Left cardiac atrium (tissue), 4 donors: ENCODE measurements at regions not wholly inside any gene's neighbourhood (a gene's known extent, or its start where the extent isn't known, plus 50 kb on each side); places are given as distances from the start of the nearest gene placed in this dataset.

ENCODE experiments used
- ATAC-seq, 2 donors: fragments of 200-7000 bp; cut with Tn5 transposase; one replicate each; pipeline ENCODE4 v1.9.1; 2020; ENCODE audit warnings: mild to moderate bottlenecking in 2 of 2, moderate library complexity in 2 of 2
- DNase-seq: peaks from one replicate; pipeline ENCODE4 v3.0.0-alpha.2; 2020
- intact Hi-C, 2 donors: fragments of 100-400 bp; cut with DNase I; formaldehyde crosslinking; loops; one replicate each; pipeline versions ENCODE4 v1.14.1 to v1.15.1; 2022 to 2023
- donor health status: DM: no; HTN: yes; CAD: no.
- donor health status: DM: no; HTN: yes; CAD: no; lungs with severe emphysema.
- donor health status: DM: yes; HTN: yes; CAD: no.
- donor health status: Dilated cardiomyopathy.

DNA sequence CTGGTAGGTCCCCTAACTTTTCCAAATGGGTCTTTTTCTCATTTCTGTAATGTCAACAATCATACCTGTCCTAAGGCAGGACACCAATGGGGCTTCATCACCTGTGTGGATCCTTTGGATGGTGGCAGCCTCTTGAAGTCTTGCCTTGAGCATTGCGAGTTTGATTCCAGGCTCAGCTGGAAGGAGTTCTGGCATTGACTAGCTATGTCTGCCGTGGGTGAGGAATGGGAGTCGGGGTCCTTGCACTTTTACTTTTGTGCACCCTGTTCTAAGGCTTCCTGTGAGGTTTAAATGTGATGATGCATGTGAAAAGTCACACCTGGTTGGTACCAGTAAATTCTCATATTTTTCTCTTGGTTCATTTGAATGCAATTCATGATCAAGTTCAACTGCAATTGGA, 55.9 kb upstream of the CTBP2 start:
- DNase-seq: no peak
- no peak for ATAC-seq
- intact Hi-C loops: no loop called here

DNA sequence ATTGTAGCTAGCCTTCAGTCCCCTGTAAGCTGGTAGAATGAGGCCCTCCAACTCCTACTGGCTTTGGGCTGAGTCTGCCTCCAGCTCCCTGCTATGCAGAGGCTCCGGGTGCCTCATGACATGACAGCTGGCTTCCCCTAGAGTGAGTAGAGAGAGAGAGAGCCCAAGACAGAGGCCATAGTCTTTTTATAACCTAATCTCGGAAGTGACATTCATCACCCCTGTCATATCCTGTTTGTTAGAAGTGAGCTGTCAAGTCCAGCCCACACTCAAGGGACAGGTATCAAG, 53.9 kb upstream of the CTBP2 start:
- ATAC-seq (no peak), DNase-seq (no peak)
- intact Hi-C loops: no loop called here

- DNase-seq: no peak
- intact Hi-C loops: no loop called here
- no peak for ATAC-seq
Measured at GRCh38 chr10:125213541-125214282, 53.3 kb upstream of the CTBP2 start.

DNA sequence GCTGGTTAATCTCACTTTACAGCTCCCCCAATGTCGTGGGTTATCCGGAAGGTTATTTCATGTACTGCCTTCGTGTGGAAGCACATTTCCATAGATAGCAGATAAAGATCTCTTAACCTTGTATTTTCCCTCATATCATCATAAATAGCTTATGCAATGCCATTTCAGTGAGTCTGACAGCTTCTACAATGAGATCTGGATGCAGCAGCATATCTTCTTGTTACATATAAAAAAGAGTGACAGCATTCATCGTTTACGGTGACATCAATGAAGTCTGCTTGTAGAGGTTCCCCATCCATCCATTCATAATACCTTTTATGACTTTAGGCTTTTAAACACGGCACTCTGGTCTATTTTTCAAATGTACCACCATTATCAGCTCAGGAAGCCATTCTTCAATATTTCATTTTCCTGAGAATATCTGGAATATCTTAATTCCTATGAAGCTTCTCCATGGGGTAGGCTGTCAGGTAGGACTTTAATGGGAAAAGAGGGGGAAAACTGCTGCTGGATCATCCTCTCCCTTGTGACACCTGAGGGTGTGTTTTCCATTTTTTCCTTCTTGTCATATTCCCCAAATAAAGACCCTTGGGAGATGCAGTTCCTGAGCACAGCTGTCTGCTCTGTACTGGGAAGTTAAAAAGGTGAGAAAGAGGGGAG, 51.9 kb upstream of the CTBP2 start:
- intact Hi-C loops: no loop called here
- ATAC-seq: no peak
- no peak for DNase-seq
